ENCODE measurements at regions not wholly inside any gene's neighbourhood (a gene's known extent, or its start where the extent isn't known, plus 50 kb on each side); places are given as distances from the start of the nearest gene placed in this dataset.

DNA sequence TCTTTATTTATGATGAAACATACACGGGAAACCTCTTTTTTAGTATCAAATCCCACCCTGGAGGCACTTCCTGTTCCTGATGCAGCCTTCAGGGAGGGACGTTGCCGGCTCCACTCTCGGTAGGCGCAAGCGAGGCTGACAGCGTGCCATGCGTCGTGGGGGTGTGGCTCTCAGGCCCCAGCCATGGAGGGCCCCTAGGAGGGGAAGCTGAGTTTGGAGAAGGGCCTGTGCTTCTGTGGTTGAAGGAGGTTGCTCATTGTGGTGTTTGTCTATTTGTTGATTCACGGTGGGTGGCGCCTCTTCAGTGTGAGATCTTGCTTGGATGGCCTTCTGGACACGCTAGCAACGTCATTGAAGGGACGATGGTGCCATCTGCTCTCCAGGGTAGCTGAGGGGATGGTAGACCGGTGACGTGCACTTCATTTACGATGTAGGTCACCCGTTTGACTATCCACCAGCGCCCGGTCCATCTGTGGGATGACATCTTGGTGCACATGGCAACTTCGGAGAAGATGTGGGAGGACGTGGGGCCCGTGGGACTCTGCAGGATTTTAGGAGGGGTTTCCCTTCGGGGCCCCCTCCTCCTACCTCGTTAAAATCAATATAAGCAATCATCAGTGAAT, 126.3 kb upstream of the RTL1 start:
- TF ChIP-seq CTCF (IDR thresholded peaks at IDR 0.05) (no peak), POLR2A (IDR thresholded peaks at IDR 0.05) (no peak)

All from vagina (tissue), 2 donors.